Activated CD4-positive, alpha-beta T cell treated with anti-CD3 and anti-CD28 coated beads for 36 hours (primary cell): ENCODE measurements at regions not wholly inside any gene's neighbourhood (a gene's known extent, or its start where the extent isn't known, plus 50 kb on each side); places are given as distances from the start of the nearest gene placed in this dataset.
"Not testable (repeated sequence)": the region's sequence is repeated elsewhere in the genome, so short reads cannot be mapped to it uniquely, and the experiment has no call there.

Experiments
- ATAC-seq: fragments of 200-7000 bp; cut with Tn5 transposase; one replicate; pipeline ENCODE4 v1.10.0; 2021; ENCODE audit warnings: mild to moderate bottlenecking, moderate library complexity
- CTCF ChIA-PET: fragments of 350-600 bp; sonication (Branson Sonifier 250); formaldehyde crosslinking; loops from one replicate; lab custom pipeline; 2021; ENCODE audit warnings: antibody characterized with exemption; lab: Charles Lee
- POLR2A ChIA-PET: fragments of 350-600 bp; sonication (Branson Sonifier 250); formaldehyde crosslinking; loops from one replicate; lab custom pipeline; 2021; ENCODE audit warnings: antibody characterized with exemption, inconsistent platforms; lab: Charles Lee
- DNase-seq: peaks from one replicate; pipeline ENCODE4 v3.0.0-alpha.2; 2020
- H3K27ac Mint-ChIP-seq: one replicate; pipeline ENCODE4 v1.8.0; 2021; ENCODE audit warnings: mixed read lengths
- H3K27me3 Mint-ChIP-seq: one replicate; pipeline ENCODE4 v1.8.0; 2021; ENCODE audit warnings: mixed read lengths
- H3K36me3 Mint-ChIP-seq: one replicate; pipeline ENCODE4 v1.8.0; 2021; ENCODE audit warnings: low read depth, mixed read lengths
- H3K4me1 Mint-ChIP-seq: one replicate; pipeline ENCODE4 v1.8.0; 2021; ENCODE audit warnings: mixed read lengths
- H3K4me3 Mint-ChIP-seq: one replicate; pipeline ENCODE4 v1.8.0; 2021; ENCODE audit warnings: mild to moderate bottlenecking, moderate library complexity, mixed read lengths
- H3K9me3 Mint-ChIP-seq: one replicate; pipeline ENCODE4 v1.8.0; 2021; ENCODE audit warnings: low read depth, mixed read lengths
- intact Hi-C, 2 experiments: fragments of 100-400 bp; cut with DNase I in 1 of 2; cut with micrococcal nuclease in 1 of 2; formaldehyde crosslinking; loops; one replicate each; pipeline versions ENCODE4 v1.14.2 to v1.15.1; 2022 to 2024; cut with DNase I, micrococcal nuclease

DNA sequence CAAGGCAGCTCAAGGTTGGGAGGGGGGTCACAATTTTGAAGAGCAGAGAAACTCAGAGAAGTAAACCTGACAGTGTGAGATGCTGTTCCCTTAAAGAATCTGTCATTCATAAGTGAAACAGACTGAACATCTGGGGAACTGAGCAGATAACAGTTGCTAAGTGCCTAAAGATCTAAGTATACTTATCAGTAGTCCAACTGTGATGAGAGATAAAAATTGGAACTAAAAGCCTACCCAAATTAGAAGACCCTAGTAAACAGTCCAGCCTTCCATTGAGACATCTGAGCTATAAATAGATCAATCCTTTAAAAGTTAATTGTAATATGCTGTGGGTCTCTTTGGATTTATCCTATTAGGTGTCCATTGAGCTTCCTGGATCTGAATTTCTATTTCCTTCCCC, 692.8 kb upstream of the ZNF608 start:
- H3K36me3 Mint-ChIP-seq: no peaks in the 10 kb centered on the region
- peaks cover 11% of the 10 kb centered on the region for H3K9me3 Mint-ChIP-seq
- POLR2A ChIA-PET: no interaction called here
- no peak overlapping the region for H3K4me3 Mint-ChIP-seq
- no peaks in the 10 kb centered on the region for H3K4me1 Mint-ChIP-seq
- H3K27me3 Mint-ChIP-seq: no peaks in the 10 kb centered on the region
- intact Hi-C loops: no loop called here
- CTCF ChIA-PET: interaction anchor here (0.7 kb wide), 1 partner anchor 552 kb away, joined by 4 read pairs; no protein-coding TSS in a partner anchor
- ATAC-seq: no peak
- DNase-seq: no peak
- no peak overlapping the region for H3K27ac Mint-ChIP-seq

DNA sequence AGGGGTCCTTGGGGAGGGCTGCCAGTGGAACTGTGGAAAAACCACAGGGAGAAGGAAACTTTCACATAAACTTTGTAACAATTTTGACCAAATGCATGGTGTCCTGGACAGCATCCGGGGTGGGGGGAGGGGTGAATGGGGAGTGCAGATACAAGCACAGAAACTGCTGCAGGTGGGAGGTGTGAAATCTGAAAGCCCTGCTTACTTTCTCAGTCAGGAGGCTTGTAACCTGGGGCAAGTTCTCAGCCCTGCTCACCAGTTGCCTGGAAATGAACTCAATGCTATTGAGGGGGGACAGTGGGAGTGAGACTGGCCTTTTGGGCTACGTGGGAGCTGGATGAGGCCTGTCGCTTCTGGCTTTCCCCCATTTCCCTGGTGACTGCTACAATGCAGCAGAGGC, 694.5 kb upstream of the ZNF608 start:
- ChIA-PET CTCF (no interaction called here), POLR2A (no interaction called here)
- intact Hi-C loops: no loop called here
- no peaks in the 10 kb centered on the region for H3K27me3 Mint-ChIP-seq
- no peaks in the 10 kb centered on the region for H3K36me3 Mint-ChIP-seq
- DNase-seq: no peak
- H3K9me3 Mint-ChIP-seq: peaks cover 10% of the 10 kb centered on the region
- no peak overlapping the region for H3K4me3 Mint-ChIP-seq
- H3K4me1 Mint-ChIP-seq: no peaks in the 10 kb centered on the region
- H3K27ac Mint-ChIP-seq: no peak overlapping the region
- ATAC-seq: no peak

DNA sequence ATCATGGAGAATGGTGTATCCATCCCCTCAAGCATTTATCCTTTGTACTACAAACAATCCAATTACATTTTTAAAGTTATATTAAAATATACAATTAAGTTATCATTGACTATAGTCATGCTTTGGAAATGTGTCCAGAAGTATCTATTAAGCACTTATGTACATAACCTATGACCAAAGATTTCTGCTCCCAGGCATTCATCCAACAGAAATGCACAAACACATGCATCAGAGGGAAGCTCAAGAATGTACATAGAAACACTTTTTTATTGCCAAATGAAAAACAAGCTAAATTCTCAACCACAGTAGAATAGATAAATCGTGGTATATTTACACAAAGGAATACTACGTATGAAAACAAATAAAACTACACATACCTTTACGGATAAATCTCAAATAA, 700.5 kb upstream of the ZNF608 start:
- no peaks in the 10 kb centered on the region for H3K27me3 Mint-ChIP-seq
- peaks cover 8% of the 10 kb centered on the region for H3K9me3 Mint-ChIP-seq
- H3K36me3 Mint-ChIP-seq: no peaks in the 10 kb centered on the region
- no peak overlapping the region for H3K4me3 Mint-ChIP-seq
- ATAC-seq (no peak), DNase-seq (no peak)
- POLR2A ChIA-PET: no interaction called here
- CTCF ChIA-PET: no interaction called here
- H3K27ac Mint-ChIP-seq: no peak overlapping the region
- no peaks in the 10 kb centered on the region for H3K4me1 Mint-ChIP-seq
- intact Hi-C loops: no loop called here

DNA sequence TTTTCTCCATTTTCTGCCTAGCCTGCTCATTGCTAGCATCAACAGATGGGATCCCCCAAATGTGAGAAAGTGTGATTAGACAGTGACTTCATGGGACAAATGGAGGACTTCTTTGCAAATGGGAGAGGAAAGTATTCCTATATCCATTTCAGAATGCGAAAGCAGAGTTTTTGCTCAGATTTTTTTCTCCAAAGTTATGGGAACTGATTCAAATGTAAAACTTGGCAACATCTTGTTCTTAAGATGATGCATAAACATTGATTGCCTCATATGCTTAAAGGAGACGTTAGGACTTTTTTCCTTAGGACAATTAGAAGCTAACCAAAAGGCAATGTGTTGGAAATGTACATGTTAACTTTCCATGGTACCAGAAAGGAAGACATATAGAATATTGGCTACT, 704.3 kb upstream of the ZNF608 start:
- CTCF ChIA-PET: no interaction called here
- H3K4me3 Mint-ChIP-seq: no peak overlapping the region
- H3K27ac Mint-ChIP-seq: no peak overlapping the region

DNA sequence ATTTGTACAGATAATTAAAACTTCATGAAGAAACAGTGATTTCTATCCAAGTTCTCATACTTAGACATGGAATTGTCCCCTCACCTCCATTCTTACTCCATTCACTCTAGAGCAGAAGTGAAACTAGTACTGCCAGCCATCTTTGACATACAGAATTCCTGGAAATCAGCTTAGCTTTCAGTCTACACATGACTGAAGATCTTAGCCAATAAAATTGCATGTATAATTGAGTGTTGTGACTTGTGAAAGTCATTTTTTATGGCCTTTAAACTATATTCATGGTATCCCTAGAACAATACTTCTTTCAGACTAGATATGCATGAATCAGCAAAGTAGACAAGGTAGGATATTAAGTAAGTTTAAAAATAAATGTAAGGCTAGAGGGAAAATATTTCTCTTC, 705.2 kb upstream of the ZNF608 start:
- H3K4me1 Mint-ChIP-seq: no peaks in the 10 kb centered on the region
- H3K9me3 Mint-ChIP-seq: peaks cover 8% of the 10 kb centered on the region
- ATAC-seq (no peak), DNase-seq (no peak)
- intact Hi-C loops: no loop called here
- POLR2A ChIA-PET: no interaction called here
- no peaks in the 10 kb centered on the region for H3K27me3 Mint-ChIP-seq
- no peak overlapping the region for H3K27ac Mint-ChIP-seq
- CTCF ChIA-PET: no interaction called here
- H3K4me3 Mint-ChIP-seq: no peak overlapping the region
- H3K36me3 Mint-ChIP-seq: no peaks in the 10 kb centered on the region

More for the DNA sequence above, 704.3 kb upstream of the ZNF608 start:
- Mint-ChIP-seq H3K4me1 (no peaks in the 10 kb centered on the region), H3K36me3 (no peaks in the 10 kb centered on the region), H3K27me3 (no peaks in the 10 kb centered on the region), H3K9me3 (peaks cover 8% of the 10 kb centered on the region)
- ATAC-seq (no peak), DNase-seq (no peak)
- POLR2A ChIA-PET: no interaction called here
- intact Hi-C loops: no loop called here

DNA sequence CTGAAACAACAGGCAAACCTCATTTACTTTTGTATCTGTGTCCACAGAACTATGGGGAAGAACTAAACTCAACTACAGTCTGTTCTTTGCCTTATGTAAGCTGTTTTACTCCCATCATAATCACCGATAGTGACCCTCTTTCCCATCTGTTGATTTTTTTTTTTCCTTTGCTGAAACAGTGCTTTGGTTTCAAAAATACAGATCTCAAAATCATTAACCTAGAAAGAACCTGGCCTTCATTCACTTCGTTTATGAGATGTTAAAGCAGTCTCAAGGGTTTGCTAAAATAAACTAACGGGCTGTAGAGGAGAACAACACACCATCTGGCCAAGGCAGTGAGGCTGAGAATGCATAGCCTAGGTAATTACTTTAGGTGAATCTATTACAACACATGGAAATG, 706.6 kb upstream of the ZNF608 start:
- ATAC-seq (no peak), DNase-seq (no peak)
- Mint-ChIP-seq H3K4me3 (no peak overlapping the region), H3K27me3 (no peaks in the 10 kb centered on the region), H3K36me3 (no peaks in the 10 kb centered on the region), H3K27ac (no peak overlapping the region), H3K9me3 (peaks cover 10% of the 10 kb centered on the region), H3K4me1 (no peaks in the 10 kb centered on the region)
- intact Hi-C loops: no loop called here
- POLR2A ChIA-PET: no interaction called here
- CTCF ChIA-PET: interaction anchor here (0.6 kb wide), 1 partner anchor 14 kb away, joined by 3 read pairs; no protein-coding TSS in a partner anchor

DNA sequence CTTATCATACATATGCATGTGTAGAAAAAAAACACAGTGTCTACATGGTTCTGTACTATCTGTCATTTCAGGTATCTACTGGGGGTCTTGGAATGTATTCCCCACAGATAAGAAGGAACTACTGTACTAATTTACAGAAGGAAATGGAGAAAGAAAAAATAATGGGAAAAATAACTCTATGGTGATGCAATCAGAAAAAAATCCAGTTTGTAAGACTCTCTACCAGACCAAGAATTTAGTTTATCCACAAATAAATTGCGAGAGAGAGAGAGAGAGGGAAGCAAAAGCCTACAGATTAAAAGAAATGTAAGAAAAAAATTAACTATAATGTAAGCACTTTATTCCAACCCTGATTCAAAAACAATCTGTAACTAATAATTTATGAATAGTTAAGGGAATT, 708.6 kb upstream of the ZNF608 start:
- no peak for DNase-seq
- Mint-ChIP-seq H3K27ac (no peak overlapping the region), H3K36me3 (no peaks in the 10 kb centered on the region), H3K9me3 (peaks cover 6% of the 10 kb centered on the region), H3K4me3 (no peak overlapping the region), H3K4me1 (no peaks in the 10 kb centered on the region), H3K27me3 (no peaks in the 10 kb centered on the region)
- POLR2A ChIA-PET: no interaction called here
- intact Hi-C loops: no loop called here
- ATAC-seq: no peak
- CTCF ChIA-PET: no interaction called here

DNA sequence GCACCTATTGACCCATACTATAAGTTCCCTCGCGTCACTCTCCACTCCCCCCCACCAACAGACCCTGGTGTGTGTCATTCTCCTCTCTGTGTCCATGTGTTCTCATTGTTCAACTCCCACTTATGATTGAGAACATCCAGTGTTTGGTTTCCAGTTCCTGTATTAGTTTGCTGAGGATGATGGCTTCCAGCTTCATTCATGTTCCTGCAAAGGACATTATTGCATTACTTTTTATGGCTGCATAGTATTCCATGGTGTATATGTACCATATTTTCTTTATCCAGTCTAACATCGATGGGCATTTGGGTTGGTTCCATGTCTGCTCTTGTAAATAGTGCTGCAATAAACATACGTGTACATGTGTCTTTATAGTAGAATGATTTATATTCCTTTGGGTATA, 709.6 kb upstream of the ZNF608 start:
- DNase-seq, H3K27me3 Mint-ChIP-seq, H3K4me1 Mint-ChIP-seq, intact Hi-C loops, H3K27ac Mint-ChIP-seq, CTCF ChIA-PET, H3K36me3 Mint-ChIP-seq, POLR2A ChIA-PET, H3K4me3 Mint-ChIP-seq, H3K9me3 Mint-ChIP-seq, ATAC-seq: not testable (repeated sequence)

DNA sequence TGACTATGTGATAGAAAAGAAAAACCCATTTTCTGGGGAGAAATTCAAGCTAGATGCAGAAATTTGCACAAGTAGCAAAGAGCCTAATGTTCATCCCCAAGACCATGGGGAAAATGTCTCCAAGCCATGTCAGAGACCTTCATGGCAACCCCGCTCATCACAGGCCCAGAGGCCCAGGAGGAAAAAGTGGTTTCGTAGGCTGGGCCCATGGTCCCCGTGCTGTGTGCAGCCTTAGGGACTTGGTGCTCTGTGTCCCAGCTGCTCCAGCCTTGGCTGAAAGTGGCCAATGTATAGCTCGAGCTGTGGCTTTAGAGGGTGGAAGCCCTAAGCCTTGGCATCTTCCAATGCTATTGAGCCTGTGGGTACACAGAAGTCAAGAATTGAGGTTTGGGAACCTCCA, 711.2 kb upstream of the ZNF608 start:
- intact Hi-C loops: no loop called here
- H3K4me3 Mint-ChIP-seq: no peak overlapping the region
- CTCF ChIA-PET: no interaction called here
- POLR2A ChIA-PET: no interaction called here
- DNase-seq: no peak
- peaks cover 6% of the 10 kb centered on the region for H3K9me3 Mint-ChIP-seq
- no peaks in the 10 kb centered on the region for H3K4me1 Mint-ChIP-seq
- H3K36me3 Mint-ChIP-seq: no peaks in the 10 kb centered on the region
- H3K27me3 Mint-ChIP-seq: no peaks in the 10 kb centered on the region
- no peak overlapping the region for H3K27ac Mint-ChIP-seq
- no peak for ATAC-seq

DNA sequence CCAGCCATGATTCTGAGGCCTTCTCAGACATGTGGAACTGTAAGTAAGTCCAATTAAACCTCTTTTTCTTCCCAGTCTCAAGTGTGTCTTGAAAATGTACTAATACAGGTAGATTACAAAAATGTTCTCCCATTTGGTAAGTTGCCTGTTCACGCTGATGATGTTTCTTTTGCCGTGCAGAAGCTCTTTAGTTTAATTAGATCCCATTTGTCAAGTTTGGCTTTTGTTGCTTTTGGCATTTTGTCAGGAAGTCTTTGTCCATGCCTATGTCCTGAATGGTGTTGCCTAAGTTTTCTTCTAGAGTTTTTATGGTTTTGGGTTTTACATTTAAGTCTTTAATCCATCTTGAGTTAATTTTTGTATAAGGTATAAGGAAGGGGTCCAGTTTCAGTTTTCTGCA, 712.5 kb upstream of the ZNF608 start:
- DNase-seq, H3K36me3 Mint-ChIP-seq, H3K4me3 Mint-ChIP-seq, H3K27ac Mint-ChIP-seq, H3K27me3 Mint-ChIP-seq, POLR2A ChIA-PET, H3K9me3 Mint-ChIP-seq, intact Hi-C loops, ATAC-seq, H3K4me1 Mint-ChIP-seq: not testable (repeated sequence)
- CTCF ChIA-PET: interaction anchor here (0.9 kb wide), 1 partner anchor 11 kb away, joined by 3 read pairs; no protein-coding TSS in a partner anchor

DNA sequence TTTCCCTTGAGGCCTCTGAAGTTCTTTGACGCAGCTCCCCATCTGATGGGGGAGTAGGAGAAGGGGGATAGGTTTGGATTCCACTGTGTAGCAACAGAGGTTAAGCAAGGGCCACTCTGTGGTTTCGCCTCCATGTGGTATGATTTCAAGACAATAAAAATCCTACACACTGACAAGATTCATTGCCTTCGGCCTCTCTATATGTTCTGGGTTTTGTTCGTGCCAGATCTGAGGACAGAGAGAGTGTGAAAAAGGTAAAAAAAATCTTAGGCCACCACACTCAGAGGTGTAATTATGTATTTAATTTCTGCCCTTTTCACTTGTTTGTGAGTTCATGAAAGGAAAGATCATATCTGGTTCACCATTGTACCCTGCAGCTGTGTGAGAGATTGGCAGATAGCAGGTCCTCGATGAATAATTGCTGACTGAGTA, 715.2 kb upstream of the ZNF608 start:
- ChIA-PET CTCF (no interaction called here), POLR2A (no interaction called here)
- no peaks in the 10 kb centered on the region for H3K27me3 Mint-ChIP-seq
- H3K4me3 Mint-ChIP-seq: no peak overlapping the region
- intact Hi-C loops: no loop called here
- H3K36me3 Mint-ChIP-seq: no peaks in the 10 kb centered on the region
- ATAC-seq (no peak), DNase-seq (no peak)
- H3K27ac Mint-ChIP-seq: no peak overlapping the region
- H3K4me1 Mint-ChIP-seq: no peaks in the 10 kb centered on the region
- H3K9me3 Mint-ChIP-seq: peaks cover 2% of the 10 kb centered on the region

DNA sequence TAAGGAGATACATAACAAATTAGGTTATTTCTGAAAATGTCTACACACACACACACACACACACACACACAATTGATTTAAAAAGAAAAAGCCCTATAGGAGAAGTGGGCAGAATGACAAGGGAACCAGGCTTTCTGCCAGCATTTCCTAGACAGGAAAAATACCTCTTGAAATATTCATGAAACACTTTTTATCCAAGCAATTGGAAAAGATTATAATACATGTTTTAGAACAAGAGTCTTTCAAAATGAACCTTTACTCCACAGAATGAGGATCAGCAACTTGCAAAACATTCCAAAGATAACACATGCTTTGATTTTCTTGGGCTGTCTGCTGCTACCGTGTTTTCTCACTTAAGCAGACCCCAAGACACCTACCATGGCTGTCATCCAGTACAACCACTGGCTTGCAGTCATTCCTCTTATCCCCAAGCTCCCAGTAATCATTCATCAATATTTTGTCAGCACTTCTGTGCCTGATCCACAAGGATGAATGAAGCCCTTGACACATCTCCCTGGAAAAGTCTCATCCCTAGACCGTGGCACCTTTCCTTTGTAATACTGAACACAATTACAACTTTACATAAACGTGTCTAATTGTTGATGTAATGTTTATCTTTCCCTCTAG, 717.1 kb upstream of the ZNF608 start:
- Mint-ChIP-seq H3K36me3 (no peaks in the 10 kb centered on the region), H3K4me3 (no peak overlapping the region), H3K9me3 (no peaks in the 10 kb centered on the region), H3K27ac (no peak overlapping the region), H3K27me3 (no peaks in the 10 kb centered on the region), H3K4me1 (no peaks in the 10 kb centered on the region)
- intact Hi-C loops: no loop called here
- CTCF ChIA-PET: no interaction called here
- ATAC-seq: no peak
- no peak for DNase-seq
- POLR2A ChIA-PET: no interaction called here
